GM18505 (cell line): ENCODE measurements at regions not wholly inside any gene's neighbourhood (a gene's known extent, or its start where the extent isn't known, plus 50 kb on each side); places are given as distances from the start of the nearest gene placed in this dataset.

ENCODE experiments used
- ATAC-seq: cut with Tn5 transposase; IDR thresholded peaks from one replicate; pipeline ENCODE4 v1.9.1; 2021; ENCODE audit not compliant: unreplicated experiment
- POLR2A ChIP-seq: IDR thresholded peaks from 4 replicates; pipeline ENCODE4 v1.6.1; 2011; ENCODE audit warnings: borderline replicate concordance; ENCODE audit not compliant: insufficient read depth, insufficient read length; ENCODE audit errors: extremely low read depth

DNA sequence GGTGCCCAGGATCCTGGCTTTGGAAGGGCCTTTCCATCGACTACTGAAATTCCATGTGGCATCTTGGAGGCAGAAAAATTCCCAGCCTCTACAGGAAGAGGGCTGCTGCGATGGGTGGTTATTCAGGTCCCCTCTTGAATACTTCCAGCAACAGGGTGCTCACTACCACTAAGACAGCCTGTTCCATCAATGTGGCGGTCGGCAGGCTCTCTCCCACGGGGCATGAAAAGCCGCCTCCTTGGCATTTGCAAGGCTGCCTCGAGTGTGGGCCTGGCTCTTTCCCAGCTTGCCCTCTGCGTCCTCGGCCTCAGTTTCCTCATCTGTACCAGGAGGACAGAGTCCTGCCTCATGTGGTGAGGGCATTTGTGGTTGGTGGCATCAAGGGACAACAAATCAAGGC, 62.4 kb downstream of the ADRA2C start:
- TF ChIP-seq POLR2A, result no peak
- ATAC-seq, result no peak

GRCh38 chr4:3829211-3829955, 63.2 kb downstream of the ADRA2C start:
- no peak for TF ChIP-seq POLR2A
- ATAC-seq, result no peak

DNA sequence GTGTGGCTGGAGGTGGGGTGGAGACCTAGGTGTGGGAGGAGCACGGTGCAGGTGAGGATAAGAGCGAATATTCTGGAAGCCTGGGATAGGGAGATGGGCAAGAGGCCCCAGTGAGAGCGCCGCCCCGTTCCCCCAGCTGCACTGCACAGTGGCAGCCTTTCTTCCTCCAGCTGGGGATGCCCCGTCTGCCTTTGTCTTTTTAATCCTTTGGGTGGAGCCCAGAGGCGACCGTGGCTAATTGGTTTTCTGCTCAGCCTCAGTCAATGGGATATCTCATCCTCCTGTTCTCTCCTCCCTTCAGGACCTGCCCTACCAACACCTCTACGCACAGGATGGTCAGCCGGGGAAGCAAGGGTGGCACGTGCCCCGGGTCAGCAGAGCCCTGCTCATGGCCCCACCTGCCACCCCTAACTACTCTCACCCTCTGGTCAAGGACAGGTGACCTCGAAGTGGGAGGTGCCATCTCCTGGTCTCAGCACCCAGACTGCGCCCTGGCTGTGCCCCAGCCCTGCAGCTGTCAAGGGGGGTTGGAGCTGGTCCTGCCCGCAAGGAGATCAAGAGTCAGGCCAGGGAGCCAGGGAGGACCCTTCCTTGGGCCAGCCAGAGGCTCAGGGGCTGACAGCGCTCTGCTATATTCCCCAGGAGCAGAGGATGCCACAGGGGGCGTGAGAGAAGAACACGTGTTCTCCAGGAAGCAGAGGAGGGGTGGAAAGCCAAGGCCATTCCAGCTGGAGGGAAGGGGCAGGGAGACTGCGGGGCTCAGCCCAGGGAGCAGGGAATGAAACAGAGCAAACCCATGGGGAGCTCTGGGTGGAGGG, 64.0 kb downstream of the ADRA2C start:
- ATAC-seq, result no peak
- TF ChIP-seq POLR2A, result no peak

DNA sequence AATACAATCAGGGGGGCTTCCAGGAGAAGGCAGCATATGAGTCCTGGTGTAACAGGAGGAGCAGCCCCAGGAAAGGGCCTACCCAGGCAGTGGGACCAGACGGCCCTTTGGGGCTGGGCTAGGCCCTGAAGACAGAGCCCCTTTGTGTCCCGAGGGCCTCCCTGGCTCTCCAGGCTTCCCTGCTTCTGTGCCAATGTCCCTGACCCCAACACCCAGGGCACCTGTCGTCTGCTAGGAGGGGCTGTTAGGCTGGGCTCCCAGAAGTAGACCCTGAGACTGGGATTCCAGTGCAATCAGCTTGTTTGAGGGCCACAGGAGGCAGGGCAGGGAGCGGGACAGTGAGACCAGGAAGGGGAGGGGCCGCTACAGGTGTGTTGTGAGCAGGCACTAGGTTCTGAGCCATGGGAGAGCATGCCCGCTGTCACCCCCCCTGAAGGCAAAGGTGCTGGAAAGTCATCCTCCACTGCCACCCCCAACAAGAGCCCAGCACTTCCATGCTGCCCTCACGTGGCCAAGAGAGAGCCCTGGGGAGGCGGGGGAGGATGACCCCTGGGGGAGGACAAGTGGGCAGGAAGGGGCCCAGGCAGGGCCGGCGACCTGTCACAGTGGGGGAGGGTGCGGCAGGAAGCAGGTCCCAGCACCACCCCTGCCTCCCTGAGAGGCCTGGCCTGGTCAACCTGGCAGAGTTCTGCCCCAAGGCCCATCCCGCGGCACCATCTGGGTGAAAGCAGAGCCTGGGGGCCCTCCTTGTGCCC, 64.8 kb downstream of the ADRA2C start:
- no peak for TF ChIP-seq POLR2A
- ATAC-seq, result no peak

DNA sequence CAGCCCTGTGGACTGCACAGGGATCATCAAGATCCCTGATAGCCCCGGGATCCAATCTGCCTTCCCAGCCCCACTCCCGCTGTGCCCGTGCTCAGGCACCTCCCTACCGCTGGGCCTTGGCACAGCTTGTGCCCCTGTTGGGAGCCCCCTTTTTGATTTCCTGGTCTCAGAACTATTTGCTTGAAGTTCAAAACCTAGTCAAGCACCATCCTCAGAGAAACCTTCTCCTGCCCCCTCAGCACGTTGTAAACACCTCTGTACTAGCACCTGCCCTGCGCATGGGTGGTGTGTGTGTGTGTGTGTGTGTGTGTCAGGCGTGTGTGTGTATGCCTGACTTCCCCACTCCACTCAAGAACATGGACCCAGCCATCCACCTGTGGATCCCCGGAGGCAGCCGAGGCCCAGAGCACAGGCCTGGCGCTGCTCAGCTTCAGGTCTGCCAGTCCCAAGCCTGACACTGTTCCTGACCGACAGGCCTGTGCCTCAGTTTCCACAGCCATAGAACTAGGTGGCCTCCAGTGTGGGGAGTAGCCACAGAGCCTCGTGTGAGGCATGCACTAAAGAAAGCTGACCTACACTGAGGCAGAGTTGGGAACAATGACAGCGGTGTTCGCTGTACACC, 65.5 kb downstream of the ADRA2C start:
- no peak for TF ChIP-seq POLR2A
- ATAC-seq, result no peak

DNA sequence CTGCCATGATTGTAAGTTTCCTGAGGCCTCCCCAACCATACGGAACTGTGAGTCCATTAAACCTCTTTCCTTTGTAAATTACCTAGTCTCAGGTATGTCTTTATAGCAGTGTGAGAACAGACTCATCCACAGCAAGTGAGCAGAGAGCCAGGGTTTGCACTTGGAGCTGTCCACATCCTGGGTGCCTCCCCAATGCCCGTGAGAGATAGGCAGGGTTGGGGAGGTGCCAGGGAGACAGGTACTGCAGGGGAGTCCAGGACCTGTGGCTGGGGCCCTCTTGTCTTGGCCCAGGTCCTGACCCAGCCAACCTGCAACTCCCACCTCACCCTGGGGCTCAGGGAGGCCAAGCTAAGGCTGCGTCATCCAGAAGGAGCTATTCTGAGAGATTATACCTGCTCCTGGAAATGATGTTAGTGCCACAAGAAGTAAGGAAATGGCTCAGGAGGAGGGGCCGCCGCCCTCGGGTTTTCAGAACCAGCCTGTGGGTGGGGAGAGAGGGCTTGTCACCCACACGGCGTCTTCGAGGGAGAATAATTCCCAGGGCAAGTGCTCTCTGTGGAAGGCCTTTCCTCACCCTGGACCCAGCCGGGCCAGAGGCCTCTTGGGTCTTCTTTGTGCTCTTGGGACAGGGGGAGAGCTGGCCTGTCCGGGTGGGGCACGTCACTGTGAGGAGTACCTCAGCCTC, 66.5 kb downstream of the ADRA2C start:
- ATAC-seq, result no peak
- no peak for TF ChIP-seq POLR2A

DNA sequence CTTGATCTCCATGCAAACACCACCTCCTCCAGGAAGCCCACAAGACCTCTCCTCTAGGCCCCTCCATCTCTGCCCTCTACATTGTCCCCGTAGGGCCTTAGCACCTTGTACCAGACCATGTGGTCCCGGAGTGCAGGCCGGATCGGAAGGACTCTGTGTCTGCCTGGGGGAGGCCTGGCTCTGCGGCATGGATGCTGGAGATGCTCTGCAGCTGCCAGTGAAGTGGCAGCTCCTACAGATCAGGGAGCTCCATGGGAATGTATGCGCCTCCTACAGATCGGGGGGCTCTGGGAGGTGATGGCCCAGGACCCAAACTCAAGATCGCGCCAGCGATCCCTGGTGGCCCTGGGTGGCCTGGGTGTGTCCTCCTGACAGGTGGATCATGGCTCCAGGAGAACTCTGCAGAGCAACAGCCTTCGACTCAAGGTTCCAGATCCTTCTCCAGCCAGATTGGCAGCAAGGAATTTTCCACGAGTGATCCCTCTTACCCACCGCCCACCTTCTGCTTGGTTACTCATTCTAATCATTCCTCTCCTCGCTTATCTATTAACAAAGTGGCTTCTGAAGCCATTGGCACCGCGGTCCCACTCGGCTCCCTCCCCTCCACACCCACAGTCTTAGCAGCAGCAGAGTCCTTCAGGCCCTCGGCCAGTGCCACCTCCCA, 67.3 kb downstream of the ADRA2C start:
- no peak for TF ChIP-seq POLR2A
- ATAC-seq, result no peak

- no peak for TF ChIP-seq POLR2A
- no peak for ATAC-seq
These were observed 68.0 kb downstream of the ADRA2C start for GRCh38 chr4:3834186-3834662.

DNA sequence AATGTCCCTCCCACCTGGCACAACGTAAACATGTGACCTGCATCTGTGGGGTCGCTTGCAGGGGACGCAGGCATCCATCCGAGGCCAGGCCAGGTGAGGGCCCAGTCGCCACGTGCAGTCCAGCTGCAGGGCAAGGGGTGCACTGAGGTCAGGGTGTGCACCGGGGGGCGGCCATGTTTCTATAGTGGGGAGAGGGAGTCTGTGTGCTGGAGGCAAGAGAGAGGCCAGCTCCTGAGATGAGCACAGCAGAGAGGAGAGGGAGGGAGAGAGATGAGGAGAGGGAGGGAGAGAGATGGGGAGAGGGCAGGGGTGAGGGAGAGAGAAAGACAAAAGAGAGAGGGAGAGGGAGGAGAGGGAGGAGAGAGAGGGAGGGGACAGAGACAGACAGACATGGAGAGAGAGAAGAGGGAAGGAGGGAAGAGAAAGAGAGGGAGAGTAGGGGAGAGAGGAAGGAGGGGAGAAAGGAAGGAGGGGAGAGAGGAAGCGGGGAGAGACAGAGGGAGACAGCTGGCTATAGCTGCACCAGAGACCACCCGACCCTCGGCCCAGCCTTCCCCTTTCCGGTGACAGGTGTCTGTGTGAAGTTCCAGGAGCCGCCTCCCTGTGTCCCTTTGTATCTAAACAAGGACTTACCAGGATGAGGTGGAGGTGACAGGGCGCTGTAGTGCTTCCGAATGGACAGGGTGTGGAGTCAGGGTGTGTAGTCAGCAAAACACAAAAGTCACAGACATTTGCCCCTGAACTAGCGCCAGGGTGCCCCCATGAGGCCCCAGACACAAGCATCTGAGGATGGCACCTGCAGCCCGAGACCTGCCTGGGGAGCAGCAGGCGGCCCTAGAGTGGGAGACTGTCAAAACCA, 68.7 kb downstream of the ADRA2C start:
- no peak for ATAC-seq
- TF ChIP-seq POLR2A, result no peak

GRCh38 chr4:3835527-3836405, 69.6 kb downstream of the ADRA2C start:
- no peak for ATAC-seq
- TF ChIP-seq POLR2A, result no peak
